ENCODE measurements at regions not wholly inside any gene's neighbourhood (a gene's known extent, or its start where the extent isn't known, plus 50 kb on each side); places are given as distances from the start of the nearest gene placed in this dataset.

GRCh38 chr15:95655089-95655607 is 675.4 kb upstream of the NR2F2 start:
- no peak for DNase-seq (ENCODE audit: low spot score)

GRCh38 chr15:95656595-95656994 is 673.9 kb upstream of the NR2F2 start:
- no peak for DNase-seq (ENCODE audit: low spot score)

DNA sequence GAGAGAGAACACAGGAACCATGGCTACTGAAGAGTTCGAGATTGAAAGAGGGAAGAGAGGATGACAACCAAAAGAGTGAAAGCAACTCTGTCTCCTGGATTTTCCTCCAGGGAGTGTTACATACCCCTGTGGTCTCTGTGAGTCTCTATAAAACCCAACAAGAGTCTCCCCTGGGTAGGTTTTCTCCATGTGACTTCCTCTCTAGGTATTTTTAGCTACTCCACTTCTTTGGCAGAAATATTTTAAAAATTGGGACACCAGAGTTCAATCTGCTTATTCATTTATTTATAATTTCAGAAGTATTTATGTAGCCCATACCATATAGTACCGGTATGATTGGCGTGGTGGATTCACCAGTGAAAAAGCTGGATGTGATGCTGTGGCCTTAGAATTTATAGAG is 671.7 kb upstream of the NR2F2 start:
- no peak for DNase-seq (ENCODE audit: low spot score)

DNA sequence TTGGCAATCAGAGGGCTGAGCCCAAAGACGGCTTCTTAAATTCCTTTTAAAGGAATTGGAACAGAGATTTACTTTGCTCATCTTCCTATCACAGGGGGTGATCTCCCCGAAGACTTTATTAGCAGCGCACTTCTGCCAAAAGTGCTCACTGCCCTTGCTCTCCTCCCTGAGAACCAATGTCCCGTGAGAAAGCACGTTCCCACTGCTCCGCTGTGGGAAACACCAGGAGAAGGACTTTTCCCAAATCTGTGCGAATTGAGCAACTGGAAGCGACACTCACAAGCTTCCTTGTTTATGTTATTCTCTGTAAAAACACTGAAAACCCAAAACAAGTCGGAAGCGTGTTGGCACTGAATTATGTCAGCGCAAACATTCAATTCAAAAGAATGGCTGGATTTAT is 670.8 kb upstream of the NR2F2 start:
- DNase-seq (ENCODE audit: low spot score) = no peak

DNA sequence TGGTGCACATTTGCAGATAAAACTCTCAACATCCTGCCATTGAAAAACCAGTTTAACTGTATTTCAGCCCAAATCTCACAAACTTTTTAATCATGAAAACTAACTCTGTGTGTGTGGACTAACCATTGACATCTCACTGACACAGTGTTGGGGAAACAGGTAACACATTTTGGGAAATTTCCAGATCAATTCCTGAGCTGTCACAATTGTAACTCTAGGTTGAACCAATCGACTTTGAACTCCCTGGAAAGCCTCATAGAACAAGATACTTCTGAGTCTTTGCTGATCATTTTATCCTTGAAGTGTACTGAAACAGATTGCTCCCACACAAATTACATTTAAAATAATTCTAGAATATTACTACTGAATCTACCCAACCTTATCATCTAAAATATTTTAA is 667.9 kb upstream of the NR2F2 start:
- DNase-seq (ENCODE audit: low spot score) = no peak

GRCh38 chr15:95663156-95664100 is 667.1 kb upstream of the NR2F2 start:
- DNase-seq (ENCODE audit: low spot score) = no peak

GRCh38 chr15:95664450-95664849 is 666.0 kb upstream of the NR2F2 start:
- DNase-seq (ENCODE audit: low spot score) = no peak

DNA sequence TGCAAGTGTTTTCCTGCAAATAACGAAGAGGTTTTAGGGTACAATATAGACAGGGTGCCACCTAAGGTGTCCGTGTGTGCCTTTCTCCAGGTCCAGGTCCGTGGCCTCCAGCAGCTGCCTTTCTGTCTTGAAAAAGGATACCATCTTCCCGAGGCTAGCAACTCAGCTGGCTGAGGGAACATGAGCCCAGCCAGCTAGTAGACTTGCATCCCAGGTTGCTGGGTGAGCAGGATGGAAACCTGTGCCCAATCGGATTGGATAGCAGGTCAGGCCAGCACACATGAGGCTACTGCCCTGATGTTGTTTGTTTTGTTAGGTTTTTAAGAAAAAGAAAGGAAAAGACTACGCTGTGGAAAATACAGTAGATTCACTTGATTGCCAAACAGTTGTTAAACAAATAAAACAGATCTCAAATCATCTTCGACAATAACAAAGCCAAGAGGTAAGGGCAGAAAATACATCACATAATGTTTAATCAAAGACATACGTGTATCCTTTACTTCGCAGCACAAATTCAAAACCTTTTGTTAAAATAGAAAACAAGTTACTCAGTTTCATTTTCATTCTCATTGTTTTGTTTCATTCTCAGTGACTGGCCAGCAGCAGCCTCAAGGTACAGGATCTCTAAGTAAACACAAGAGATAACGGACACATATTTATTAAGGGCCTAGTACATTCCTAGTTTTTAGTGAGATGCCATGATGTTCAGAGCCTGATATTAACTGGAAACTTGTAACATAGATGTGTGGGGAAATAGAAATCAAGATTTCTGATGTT is 661.2 kb upstream of the NR2F2 start:
- no peak for DNase-seq (ENCODE audit: low spot score)

DNA sequence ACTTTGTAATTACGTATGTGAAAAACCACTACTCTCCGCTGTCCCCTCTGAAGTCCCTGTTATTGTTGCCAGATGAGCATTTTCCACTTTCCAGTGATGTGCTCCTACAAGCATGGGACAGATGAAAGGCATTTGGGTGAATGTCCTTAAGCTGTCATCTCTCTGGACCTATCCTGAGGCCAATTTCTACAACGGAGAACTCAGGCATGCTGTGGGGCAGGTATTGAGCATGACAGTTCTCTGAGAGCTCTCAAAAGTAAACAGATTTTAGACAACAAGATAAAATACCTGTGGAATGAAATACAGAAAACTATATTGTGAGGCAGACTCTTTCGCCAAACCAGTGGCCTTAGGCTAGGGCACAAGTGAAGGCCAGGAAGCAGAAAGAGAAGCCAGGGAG is 656.5 kb upstream of the NR2F2 start:
- DNase-seq (ENCODE audit: low spot score) = no peak

DNA sequence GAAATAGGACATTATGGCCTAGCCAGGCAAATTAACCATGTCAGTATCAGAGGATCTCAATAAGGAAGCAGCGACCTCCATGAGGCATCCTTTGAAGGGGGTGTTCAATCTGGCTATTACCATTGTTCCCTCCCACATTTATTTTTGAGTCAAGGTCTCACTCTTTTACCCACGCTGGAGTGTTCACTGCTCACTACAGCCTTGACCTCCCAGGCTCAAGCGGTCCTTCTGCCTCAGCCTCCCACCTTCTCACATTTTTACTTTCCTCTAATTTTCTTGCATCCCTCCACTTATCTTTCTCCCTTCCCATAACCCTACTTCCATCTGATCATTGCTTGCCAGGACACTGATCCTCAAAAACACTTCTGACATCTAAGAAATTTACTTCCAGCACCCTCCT is 654.0 kb upstream of the NR2F2 start:
- no peak for DNase-seq (ENCODE audit: low spot score)

DNA sequence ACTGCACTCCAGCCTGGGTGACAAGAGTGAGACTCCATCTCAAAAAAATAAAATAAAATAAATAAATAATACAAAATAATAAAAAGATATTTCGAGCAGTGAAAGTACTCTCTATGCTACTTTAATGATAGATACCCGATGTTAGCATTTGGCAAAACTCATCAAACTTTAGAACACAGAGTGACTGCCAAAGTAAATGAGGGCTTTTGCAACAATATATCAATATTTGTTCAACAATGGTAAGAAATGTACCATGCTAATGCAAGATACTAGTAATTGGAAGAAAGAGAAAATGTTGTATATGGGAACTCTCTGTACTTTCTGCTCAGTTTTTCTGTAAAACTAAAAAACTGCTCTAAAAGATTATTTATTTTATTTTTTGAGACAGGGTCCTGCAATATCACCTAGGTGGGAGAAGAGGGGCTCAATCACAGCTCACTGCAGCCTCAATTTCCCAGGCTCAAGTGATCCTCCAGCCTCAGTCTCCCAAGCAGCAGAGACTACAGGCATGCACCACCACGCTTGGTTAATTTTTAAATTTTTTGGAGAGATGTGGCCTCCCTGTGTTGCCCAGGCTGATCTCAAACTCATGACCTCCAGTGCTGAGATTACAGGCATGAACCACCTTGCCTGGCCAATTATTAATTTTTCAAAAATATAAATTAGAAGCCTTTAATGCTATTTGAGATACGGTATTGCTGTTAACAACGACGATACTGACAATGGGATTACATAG is 650.5 kb upstream of the NR2F2 start:
- DNase-seq (ENCODE audit: low spot score) = no peak

DNA sequence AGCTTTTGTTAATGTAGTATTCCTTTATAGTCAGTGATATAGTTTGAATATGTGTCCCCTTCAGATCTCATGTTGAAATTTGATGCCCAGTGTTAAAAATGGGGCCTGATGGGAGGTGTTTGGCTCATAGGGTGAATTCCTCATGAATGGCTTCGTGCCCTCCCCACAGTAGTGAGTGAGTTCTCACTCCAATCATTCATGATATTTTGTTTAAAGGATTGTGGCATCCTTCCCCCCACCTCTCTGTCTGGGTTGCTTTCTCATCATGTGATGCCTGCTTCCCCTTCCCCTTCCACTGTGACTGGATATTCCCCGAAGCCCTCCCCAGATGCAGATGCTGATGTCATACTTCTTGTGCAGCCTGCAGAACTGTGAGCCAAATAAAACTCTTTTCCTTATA is 649.8 kb upstream of the NR2F2 start:
- DNase-seq (ENCODE audit: low spot score) = no peak

DNA sequence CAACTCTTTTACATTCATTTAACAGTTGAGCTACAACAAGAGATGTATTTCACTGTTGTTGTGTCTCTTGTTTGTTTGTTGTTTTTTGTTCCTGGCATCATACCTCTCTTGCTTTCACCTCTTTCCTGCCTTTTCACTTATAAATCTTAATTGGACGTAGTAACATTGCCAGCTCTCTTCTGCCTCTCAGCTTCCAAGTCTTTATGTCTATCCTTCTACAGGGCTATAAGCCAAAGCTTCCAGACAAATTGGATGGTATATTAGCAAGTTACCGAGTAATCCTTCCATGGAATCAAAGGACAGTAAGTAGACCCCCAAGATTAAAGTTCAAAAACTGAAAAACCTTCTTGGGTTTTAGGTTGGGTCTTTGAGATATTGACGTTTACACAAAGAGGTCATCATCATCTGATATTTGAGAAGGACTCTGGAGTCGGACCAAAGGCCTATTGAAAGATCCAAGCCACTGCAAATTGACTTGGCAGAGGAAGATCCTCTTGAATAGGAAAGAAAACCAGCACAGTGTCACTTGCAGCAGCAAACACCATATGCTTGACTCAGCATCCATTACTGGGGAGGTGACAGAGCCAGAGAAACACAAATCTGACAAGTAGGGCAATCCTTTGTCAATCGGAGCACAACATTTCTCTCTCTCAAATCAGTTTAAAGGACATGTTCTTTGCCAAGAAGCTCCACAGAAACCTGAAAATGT is 648.5 kb upstream of the NR2F2 start:
- DNase-seq (ENCODE audit: low spot score) = no peak

GRCh38 chr15:95684126-95684525 is 646.4 kb upstream of the NR2F2 start:
- DNase-seq (ENCODE audit: low spot score) = no peak

DNA sequence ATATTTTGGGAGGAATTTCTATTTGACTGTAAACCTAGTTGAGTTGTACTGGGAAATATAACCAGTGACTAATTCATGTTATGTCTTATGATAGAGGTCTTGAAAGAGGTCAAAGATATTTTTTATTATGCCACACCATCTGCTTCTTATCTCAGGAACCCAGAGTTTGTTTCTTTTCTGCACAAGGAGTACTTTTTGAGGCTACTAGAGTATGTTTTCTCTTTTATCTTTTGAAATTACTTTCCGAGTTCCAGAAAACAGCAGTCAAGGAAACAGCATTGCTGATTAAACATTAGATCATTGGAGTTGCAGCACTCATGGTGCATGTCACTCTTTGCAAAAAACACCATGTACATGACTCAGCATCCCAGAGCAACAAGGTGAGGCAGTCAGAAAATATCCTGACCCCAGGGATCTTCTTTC is 645.8 kb upstream of the NR2F2 start:
- no peak for DNase-seq (ENCODE audit: low spot score)

- no peak for DNase-seq (ENCODE audit: low spot score)
These were observed 643.4 kb upstream of the NR2F2 start for GRCh38 chr15:95687061-95687460.

DNA sequence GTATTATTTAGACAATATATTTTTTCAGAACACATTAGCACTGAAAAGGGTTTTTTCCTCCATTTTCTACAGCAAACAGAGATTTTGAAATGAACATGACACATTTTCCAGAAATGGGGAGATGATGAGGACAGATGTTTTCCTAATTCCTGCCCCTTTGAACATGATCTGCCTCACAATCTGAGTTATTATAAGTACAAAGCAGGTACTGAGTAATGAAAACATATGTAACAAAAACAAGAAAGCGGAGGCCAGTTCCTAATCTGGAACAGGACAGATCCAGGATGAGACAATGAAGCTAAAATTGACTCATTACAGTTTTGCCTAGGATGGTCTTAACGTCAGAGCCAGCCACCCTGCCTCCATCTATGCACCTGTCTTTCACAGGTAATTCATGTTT is 642.8 kb upstream of the NR2F2 start:
- DNase-seq (ENCODE audit: low spot score) = no peak

GRCh38 chr15:95690631-95691340 is 639.7 kb upstream of the NR2F2 start:
- no peak for DNase-seq (ENCODE audit: low spot score)

DNA sequence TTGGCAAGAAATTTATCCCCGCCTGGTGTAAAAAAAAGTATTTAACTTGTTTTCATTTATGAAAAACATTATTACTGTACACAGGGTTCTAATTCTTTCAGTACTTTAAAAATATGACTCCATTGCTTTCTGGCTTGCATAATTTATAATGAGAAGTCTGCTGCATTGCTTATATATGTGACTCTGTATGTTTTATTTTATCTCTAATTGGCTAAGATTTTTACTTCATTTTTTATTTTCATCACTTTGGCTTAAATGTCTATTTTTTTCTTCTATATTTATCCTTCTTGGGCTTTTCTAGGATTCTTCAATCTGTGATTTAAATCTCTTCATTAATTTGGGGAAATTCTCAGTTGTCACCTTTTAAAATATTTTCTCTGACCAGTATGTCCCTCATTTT is 636.6 kb upstream of the NR2F2 start:
- no peak for DNase-seq (ENCODE audit: low spot score)

DNA sequence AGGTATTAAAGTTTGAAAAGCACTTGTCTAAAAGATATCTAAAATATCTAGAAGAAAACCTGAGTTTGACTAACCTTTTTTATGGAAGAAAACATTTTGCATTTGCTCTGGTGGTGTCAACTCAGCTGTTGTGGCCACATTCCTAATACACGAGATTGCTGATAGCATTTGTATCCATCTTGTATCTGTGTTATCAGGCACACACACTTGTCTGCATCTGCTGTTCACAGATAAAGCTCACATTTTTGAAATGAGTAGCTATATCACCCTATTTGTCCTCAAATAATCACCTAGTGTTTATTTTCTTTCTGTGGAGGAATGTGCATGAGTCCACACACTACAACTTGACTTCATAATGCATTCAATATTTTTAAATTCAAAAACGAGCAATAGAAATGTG is 632.3 kb upstream of the NR2F2 start:
- DNase-seq (ENCODE audit: low spot score) = no peak

GRCh38 chr15:95698951-95699350 is 631.5 kb upstream of the NR2F2 start:
- no peak for DNase-seq (ENCODE audit: low spot score)
